Skeletal muscle tissue (tissue), 3 donors: ENCODE measurements at regions not wholly inside any gene's neighbourhood (a gene's known extent, or its start where the extent isn't known, plus 50 kb on each side); places are given as distances from the start of the nearest gene placed in this dataset.
A peak's percentile ranks its signal among the peaks of the same experiment; 100 is the strongest.
"Not testable (repeated sequence)": the region's sequence is repeated elsewhere in the genome, so short reads cannot be mapped to it uniquely, and the experiment has no call there.

Experiments
- H3K27ac ChIP-seq: one replicate; pipeline ENCODE4 v1.7.0; 2013; ENCODE audit warnings: mild to moderate bottlenecking, low read depth, low read length, inconsistent platforms
- H3K27me3 ChIP-seq, 3 donors: one replicate each; pipeline ENCODE4 v1.7.0; 2013; ENCODE audit warnings: low read length in 3 of 3; ENCODE audit not compliant: control insufficient read depth in 3 of 3, insufficient read depth in 3 of 3
- H3K36me3 ChIP-seq, 3 donors: one replicate each; pipeline ENCODE4 v1.7.0; 2013; ENCODE audit warnings: low read length in 3 of 3; ENCODE audit not compliant: control insufficient read depth in 3 of 3, insufficient read depth in 3 of 3
- H3K4me1 ChIP-seq, 3 donors: one replicate each; pipeline ENCODE4 v1.7.0; 2013; ENCODE audit warnings: low read length in 3 of 3, mild to moderate bottlenecking in 3 of 3; ENCODE audit not compliant: control insufficient read depth in 3 of 3, insufficient read depth in 3 of 3
- H3K4me3 ChIP-seq, 3 donors: one replicate each; pipeline ENCODE4 v1.7.0; 2013; ENCODE audit warnings: low read length in 3 of 3
- H3K9ac ChIP-seq, 3 donors: one replicate each; pipeline ENCODE4 v1.7.0; 2013; ENCODE audit warnings: low read length in 3 of 3, mild to moderate bottlenecking in 3 of 3, moderate library complexity in 2 of 3, low read depth in 1 of 3
- H3K9me3 ChIP-seq, 3 donors: one replicate each; pipeline ENCODE4 v1.7.0; 2013; ENCODE audit warnings: low read length in 3 of 3; ENCODE audit not compliant: control insufficient read depth in 3 of 3
- donor health status: Osteomylitis.

- Histone ChIP-seq H3K27ac (peak overlapping the region; percentile 92), H3K9me3 (peaks cover 3 to 5% (median 3%) of the 10 kb centered on the region in 3 donors)
These were observed 70.1 kb upstream of the RBM24 start for GRCh38 chr6:17211101-17211500.

GRCh38 chr6:17212546-17213371, 68.4 kb upstream of the RBM24 start:
- peaks cover 16 to 26% (median 19%) of the 10 kb centered on the region in 3 donors for H3K4me1 ChIP-seq
- no peaks in the 10 kb centered on the region for H3K36me3 ChIP-seq
- H3K27ac ChIP-seq, result peak overlapping the region; percentile 92
- H3K9me3 ChIP-seq, result peaks cover 0 to 3% (median 0%) of the 10 kb centered on the region in 3 donors
- H3K4me3 ChIP-seq, result peak overlapping the region; percentile 34 to 49 (median 39)
- H3K27me3 ChIP-seq, result no peaks in the 10 kb centered on the region
- H3K9ac ChIP-seq, result peak overlapping the region; percentile 24 to 75 (median 64)

More at GRCh38 chr6:17211101-17211500, 70.1 kb upstream of the RBM24 start:
- Histone ChIP-seq H3K27me3 (no peaks in the 10 kb centered on the region), H3K4me1 (peaks cover 16 to 26% (median 19%) of the 10 kb centered on the region in 3 donors), H3K4me3 (no peak overlapping the region), H3K36me3 (no peaks in the 10 kb centered on the region), H3K9ac (no peak overlapping the region)

DNA sequence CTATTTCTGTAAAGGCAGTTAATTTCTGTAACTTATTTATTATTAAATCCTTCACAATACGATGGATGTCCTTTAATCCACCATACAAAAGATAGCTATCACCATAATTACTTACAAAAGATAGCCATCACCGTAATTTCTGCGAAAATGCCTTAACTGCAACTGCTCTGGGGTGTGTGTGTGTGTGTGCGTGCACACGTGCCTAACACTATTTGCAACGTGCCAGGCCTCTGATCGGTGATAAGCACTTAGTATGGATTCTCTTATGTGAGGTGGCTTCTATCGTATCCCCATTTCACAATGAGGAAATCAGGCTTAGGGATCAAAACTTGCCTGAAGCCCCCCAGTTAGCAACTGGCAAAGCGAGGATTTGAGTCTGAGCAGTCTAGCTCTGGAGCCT, 67.1 kb upstream of the RBM24 start:
- no peaks in the 10 kb centered on the region for H3K36me3 ChIP-seq
- peak overlapping the region; percentile 19 for H3K27ac ChIP-seq
- no peaks in the 10 kb centered on the region for H3K27me3 ChIP-seq
- H3K4me1 ChIP-seq, result peaks cover 19 to 26% (median 21%) of the 10 kb centered on the region in 3 donors
- no peak overlapping the region for H3K9ac ChIP-seq
- no peak overlapping the region for H3K4me3 ChIP-seq
- H3K9me3 ChIP-seq, result peaks cover 0 to 3% (median 0%) of the 10 kb centered on the region in 3 donors

GRCh38 chr6:17216972-17217371, 64.2 kb upstream of the RBM24 start:
- not testable (repeated sequence) for H3K27me3 ChIP-seq, H3K4me3 ChIP-seq, H3K9me3 ChIP-seq, H3K9ac ChIP-seq, H3K27ac ChIP-seq, H3K36me3 ChIP-seq
- H3K4me1 ChIP-seq, result peaks cover 17 to 21% (median 17%) of the 10 kb centered on the region in 3 donors

DNA sequence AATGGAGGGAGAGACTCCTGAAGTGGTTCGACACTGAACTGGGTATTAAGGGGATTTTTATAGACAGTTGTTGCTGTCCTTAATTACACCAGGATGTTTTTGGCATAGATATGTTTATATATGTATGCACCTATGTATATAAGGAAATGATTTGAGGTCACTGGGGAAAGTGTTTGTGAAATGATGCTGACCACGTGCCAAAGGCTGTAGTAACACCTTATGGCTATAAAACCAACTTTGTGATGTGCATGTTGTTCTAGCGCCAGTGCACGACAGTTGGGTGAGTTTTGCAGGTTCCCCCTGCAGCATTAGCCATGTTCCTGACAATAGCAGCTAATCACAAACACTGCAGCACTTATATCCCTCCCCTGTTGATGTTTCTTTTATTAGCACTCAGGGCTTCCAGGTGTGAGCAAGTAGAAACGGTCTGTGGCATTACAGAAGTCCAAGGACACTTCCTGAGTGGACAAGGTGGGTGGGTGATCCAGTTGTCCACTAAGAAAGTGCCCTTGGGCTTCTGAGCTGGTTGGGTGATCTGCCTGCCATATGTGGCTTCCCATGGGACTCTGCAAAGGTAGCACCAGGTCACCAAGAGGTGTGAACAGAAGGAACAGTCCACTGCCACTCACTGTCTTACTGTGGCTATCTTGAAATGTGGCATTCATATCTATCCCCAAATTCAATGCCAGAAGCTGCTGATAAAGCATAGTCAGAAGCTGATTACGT, 63.0 kb upstream of the RBM24 start:
- no peaks in the 10 kb centered on the region for H3K27me3 ChIP-seq
- H3K9me3 ChIP-seq, result no peaks in the 10 kb centered on the region
- no peak overlapping the region for H3K4me3 ChIP-seq
- peaks cover 6 to 13% (median 6%) of the 10 kb centered on the region in 3 donors for H3K4me1 ChIP-seq
- no peaks in the 10 kb centered on the region for H3K36me3 ChIP-seq
- H3K27ac ChIP-seq, result no peak overlapping the region
- H3K9ac ChIP-seq, result no peak overlapping the region

DNA sequence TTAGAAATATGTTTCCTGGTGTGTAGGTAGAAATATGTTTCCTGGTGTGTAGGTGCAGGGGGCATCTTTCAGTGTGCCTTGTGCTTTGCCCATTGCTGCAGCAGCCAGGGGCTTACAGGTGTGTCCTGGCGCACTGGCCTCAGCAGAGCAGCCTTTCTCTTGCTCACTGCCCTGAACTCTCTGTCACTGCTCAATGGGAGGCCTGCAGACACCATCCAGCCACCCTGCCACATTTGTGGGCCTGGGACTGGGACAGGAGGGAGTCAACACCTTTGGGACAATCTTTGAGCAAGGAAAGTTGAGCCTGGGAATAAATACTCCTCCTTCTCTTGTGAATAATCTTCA, 62.4 kb upstream of the RBM24 start:
- Histone ChIP-seq H3K4me1 (peaks cover 5 to 10% (median 5%) of the 10 kb centered on the region in 3 donors), H3K36me3 (no peaks in the 10 kb centered on the region), H3K9me3 (no peaks in the 10 kb centered on the region), H3K27me3 (no peaks in the 10 kb centered on the region), H3K9ac (no peak overlapping the region), H3K4me3 (no peak overlapping the region), H3K27ac (no peak overlapping the region)

- no peaks in the 10 kb centered on the region for H3K9me3 ChIP-seq
- H3K9ac ChIP-seq, result no peak overlapping the region
- H3K4me1 ChIP-seq, result peaks cover 2 to 6% (median 2%) of the 10 kb centered on the region in 3 donors
- H3K27ac ChIP-seq, result no peak overlapping the region
- no peaks in the 10 kb centered on the region for H3K36me3 ChIP-seq
- H3K4me3 ChIP-seq, result no peak overlapping the region
- no peaks in the 10 kb centered on the region for H3K27me3 ChIP-seq
These were observed 62.1 kb upstream of the RBM24 start for GRCh38 chr6:17219098-17219497.

GRCh38 chr6:17220040-17220910, 60.9 kb upstream of the RBM24 start:
- peaks cover 0 to 5% (median 0%) of the 10 kb centered on the region in 3 donors for H3K4me1 ChIP-seq
- no peaks in the 10 kb centered on the region for H3K36me3 ChIP-seq
- no peaks in the 10 kb centered on the region for H3K27me3 ChIP-seq
- H3K9ac ChIP-seq, result no peak overlapping the region
- no peaks in the 10 kb centered on the region for H3K9me3 ChIP-seq
- no peak overlapping the region for H3K4me3 ChIP-seq
- no peak overlapping the region for H3K27ac ChIP-seq

- Histone ChIP-seq H3K4me3 (no peak overlapping the region), H3K36me3 (no peaks in the 10 kb centered on the region), H3K27me3 (no peaks in the 10 kb centered on the region), H3K9me3 (no peaks in the 10 kb centered on the region), H3K9ac (no peak overlapping the region), H3K4me1 (peaks cover 0 to 9% (median 7%) of the 10 kb centered on the region in 3 donors), H3K27ac (no peak overlapping the region)
These were observed 57.1 kb upstream of the RBM24 start for GRCh38 chr6:17224056-17224455.
